DOHH2 (cell line): ENCODE measurements at regions not wholly inside any gene's neighbourhood (a gene's known extent, or its start where the extent isn't known, plus 50 kb on each side); places are given as distances from the start of the nearest gene placed in this dataset.

Source experiments
- H3F3A ChIP-seq: fragments of 200-600 bp; sonication (generic), shearing (Covaris generic); 2 replicates; pipeline ENCODE4 v1.6.0; 2016; ENCODE audit warnings: antibody characterized with exemption, mild to moderate bottlenecking; ENCODE audit not compliant: control insufficient read depth, insufficient read depth
- H3K27ac ChIP-seq: fragments of 200-600 bp; sonication (generic); 2 replicates; pipeline ENCODE4 v1.5.1; 2014; ENCODE audit warnings: low read depth, mild to moderate bottlenecking, low read length, moderate library complexity
- H3K27me3 ChIP-seq: fragments of 200-600 bp; sonication (generic); 2 replicates; pipeline ENCODE4 v1.6.1; 2014; ENCODE audit warnings: mild to moderate bottlenecking, low read length, mixed read lengths; ENCODE audit not compliant: control insufficient read depth
- H3K36me3 ChIP-seq: fragments of 200-600 bp; sonication (generic); 2 replicates; pipeline ENCODE4 v1.6.1; 2014; ENCODE audit warnings: mild to moderate bottlenecking, low read length, moderate library complexity, mixed read lengths; ENCODE audit not compliant: control insufficient read depth
- H3K4me1 ChIP-seq: fragments of 200-600 bp; sonication (generic); 2 replicates; pipeline ENCODE4 v1.6.1; 2014; ENCODE audit warnings: mild to moderate bottlenecking, low read length, mixed read lengths; ENCODE audit not compliant: control insufficient read depth
- H3K4me2 ChIP-seq: fragments of 200-600 bp; sonication (generic); 2 replicates; pipeline ENCODE4 v1.6.0; 2014; ENCODE audit warnings: mild to moderate bottlenecking, low read length, moderate library complexity
- H3K4me3 ChIP-seq: fragments of 200-600 bp; sonication (generic); 2 replicates; pipeline ENCODE4 v1.5.1; 2014; ENCODE audit warnings: mild to moderate bottlenecking, low read length, mixed read lengths
- H3K79me2 ChIP-seq: fragments of 200-600 bp; sonication (generic); 2 replicates; pipeline ENCODE4 v1.6.1; 2014; ENCODE audit warnings: mild to moderate bottlenecking, low read length, mixed read lengths; ENCODE audit not compliant: control insufficient read depth
- H3K9me2 ChIP-seq: fragments of 200-600 bp; sonication (generic); replicated peaks from 2 replicates; pipeline ENCODE4 v1.6.1; 2014; ENCODE audit warnings: mild to moderate bottlenecking, low read length, mixed read lengths; ENCODE audit not compliant: control insufficient read depth
- H3K9me3 ChIP-seq: fragments of 200-600 bp; sonication (generic); 2 replicates; pipeline ENCODE4 v1.6.1; 2014; ENCODE audit warnings: antibody characterized with exemption, low read length, mixed read lengths; ENCODE audit not compliant: control insufficient read depth, insufficient read depth
- H4K20me1 ChIP-seq: fragments of 200-600 bp; sonication (generic); 2 replicates; pipeline ENCODE4 v1.6.0; 2014; ENCODE audit warnings: low read depth, mild to moderate bottlenecking, antibody characterized with exemption, low read length, moderate library complexity; ENCODE audit not compliant: control insufficient read depth, insufficient read depth
- EZH2phosphoT487 ChIP-seq: fragments of 200-600 bp; sonication (generic); IDR thresholded peaks from 2 replicates; pipeline ENCODE4 v1.6.1; 2017; ENCODE audit warnings: borderline replicate concordance, mild to moderate bottlenecking, antibody characterized with exemption, low read length, moderate library complexity, mixed read lengths
- TF ChIP-seq, protein P1 (sequence below): fragments of 200-600 bp; sonication (generic); IDR thresholded peaks from one replicate; pipeline ENCODE4 v1.5.1; 2014; ENCODE audit warnings: antibody characterized with exemption, mild to moderate bottlenecking, low read depth, low read length; ENCODE audit not compliant: poor library complexity, severe bottlenecking

DNA sequence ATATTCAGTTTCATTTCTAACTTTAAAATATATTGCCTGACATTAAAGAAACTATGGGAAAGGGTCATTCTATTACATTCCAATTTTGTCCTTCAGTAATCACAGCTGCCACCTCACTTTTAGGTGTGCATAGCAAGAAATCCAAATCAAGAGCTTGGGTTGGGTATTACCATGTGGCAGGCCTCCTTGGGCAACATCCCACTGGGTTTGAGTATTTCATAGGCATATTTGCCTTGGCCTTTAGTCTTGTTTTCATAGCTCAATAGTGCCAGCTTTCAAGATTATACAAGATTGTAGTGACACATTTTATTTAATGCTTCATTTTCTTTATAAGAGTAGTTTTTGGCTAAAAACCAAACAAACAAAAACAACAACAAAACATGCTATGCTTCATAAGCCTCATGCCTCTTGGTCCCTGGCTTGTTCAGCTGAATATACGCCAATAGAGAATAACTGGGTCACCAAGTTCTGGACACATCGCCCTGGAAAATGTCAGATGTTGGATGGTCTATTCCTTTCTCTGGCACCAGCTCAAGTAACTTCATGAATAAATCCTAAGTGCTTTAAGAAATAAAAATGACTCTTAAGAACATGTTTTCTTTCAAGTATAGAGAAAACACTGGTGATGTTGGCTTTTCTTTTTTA is 167.4 kb upstream of the STARD13 start:
- Histone ChIP-seq H3K4me3 (no peak overlapping the region), H3K4me1 (no peaks in the 10 kb centered on the region), H3K79me2 (no peaks in the 10 kb centered on the region), H3K9me3 (no peaks in the 10 kb centered on the region), H3F3A (no peaks in the 10 kb centered on the region), H4K20me1 (no peaks in the 10 kb centered on the region), H3K4me2 (no peak overlapping the region), H3K9me2 (no peaks in the 10 kb centered on the region; the same call in 1 of the 2 replicates), H3K27me3 (no peaks in the 10 kb centered on the region), H3K27ac (no peak overlapping the region), H3K36me3 (no peaks in the 10 kb centered on the region)
- TF ChIP-seq, protein P1, sequence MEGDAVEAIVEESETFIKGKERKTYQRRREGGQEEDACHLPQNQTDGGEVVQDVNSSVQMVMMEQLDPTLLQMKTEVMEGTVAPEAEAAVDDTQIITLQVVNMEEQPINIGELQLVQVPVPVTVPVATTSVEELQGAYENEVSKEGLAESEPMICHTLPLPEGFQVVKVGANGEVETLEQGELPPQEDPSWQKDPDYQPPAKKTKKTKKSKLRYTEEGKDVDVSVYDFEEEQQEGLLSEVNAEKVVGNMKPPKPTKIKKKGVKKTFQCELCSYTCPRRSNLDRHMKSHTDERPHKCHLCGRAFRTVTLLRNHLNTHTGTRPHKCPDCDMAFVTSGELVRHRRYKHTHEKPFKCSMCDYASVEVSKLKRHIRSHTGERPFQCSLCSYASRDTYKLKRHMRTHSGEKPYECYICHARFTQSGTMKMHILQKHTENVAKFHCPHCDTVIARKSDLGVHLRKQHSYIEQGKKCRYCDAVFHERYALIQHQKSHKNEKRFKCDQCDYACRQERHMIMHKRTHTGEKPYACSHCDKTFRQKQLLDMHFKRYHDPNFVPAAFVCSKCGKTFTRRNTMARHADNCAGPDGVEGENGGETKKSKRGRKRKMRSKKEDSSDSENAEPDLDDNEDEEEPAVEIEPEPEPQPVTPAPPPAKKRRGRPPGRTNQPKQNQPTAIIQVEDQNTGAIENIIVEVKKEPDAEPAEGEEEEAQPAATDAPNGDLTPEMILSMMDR, result no peak

DNA sequence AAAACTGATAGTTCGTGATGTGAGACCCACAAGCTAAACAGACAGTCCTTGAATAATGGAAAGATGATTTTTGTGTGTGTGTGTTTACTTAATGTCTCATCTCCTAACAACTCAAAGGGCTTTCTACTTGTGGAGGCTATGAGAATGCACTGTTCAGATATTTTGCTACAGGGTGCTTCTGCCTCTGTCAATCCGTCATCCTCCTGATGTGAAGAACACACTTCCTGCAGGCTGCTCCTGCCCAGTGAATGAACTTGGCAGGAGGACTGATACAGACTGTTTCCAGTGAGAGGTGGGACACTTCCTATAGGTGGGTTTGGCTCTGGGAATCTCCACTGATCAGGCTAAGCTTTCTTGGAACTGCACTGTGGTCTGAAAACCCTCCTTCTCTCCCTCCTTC is 168.4 kb upstream of the STARD13 start:
- Histone ChIP-seq H3K4me3 (no peak overlapping the region), H3K79me2 (no peaks in the 10 kb centered on the region), H3K9me2 (no peaks in the 10 kb centered on the region; the same call in 1 of the 2 replicates), H3K27ac (no peak overlapping the region), H4K20me1 (no peaks in the 10 kb centered on the region), H3K4me2 (no peak overlapping the region), H3K36me3 (no peaks in the 10 kb centered on the region), H3K4me1 (no peaks in the 10 kb centered on the region), H3F3A (no peaks in the 10 kb centered on the region), H3K27me3 (no peaks in the 10 kb centered on the region), H3K9me3 (no peaks in the 10 kb centered on the region)
- TF ChIP-seq EZH2phosphoT487, result no peak
- TF ChIP-seq, protein P1, result no peak

DNA sequence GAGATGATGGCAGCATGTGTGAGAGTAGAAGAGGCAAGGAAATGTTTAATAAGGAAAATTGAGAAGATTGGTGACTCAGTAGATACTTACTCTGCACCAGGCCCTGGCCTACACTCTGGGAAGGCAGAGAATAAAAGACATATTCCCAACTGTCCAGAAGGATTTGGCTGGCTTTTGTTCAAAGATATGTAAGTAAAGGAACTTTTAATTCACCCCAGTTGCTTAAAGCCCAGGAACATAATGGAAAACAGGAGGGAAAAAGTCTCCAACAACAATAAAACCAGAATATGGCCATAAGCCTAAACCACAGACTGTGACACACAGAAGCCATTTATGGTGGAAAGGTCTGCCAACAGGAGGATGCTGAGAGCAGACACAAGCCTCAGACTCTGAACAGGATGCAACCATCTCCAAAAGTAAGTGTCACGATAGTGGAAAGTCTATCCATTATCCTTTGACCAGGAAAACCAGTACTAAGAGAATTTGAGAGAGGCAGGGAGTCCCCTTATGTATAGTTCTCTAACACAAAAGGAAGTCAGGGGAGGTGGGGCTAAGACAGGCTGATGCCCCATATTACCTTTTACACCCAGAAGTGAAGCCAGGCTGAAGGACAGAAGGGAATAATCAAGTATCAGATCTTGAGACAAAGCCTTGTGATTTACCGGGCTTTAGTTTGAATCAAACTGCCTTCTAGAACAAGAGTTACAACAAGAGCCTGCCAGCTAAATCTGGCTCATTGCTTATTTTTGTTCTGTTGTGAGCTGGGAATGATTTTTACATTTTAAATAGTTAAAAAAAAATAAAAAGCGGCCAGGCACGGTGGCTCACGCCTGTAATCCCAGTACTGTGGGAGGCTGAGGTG is 169.5 kb upstream of the STARD13 start:
- Histone ChIP-seq H3K36me3 (no peaks in the 10 kb centered on the region), H3K9me2 (no peaks in the 10 kb centered on the region; the same call in 1 of the 2 replicates), H4K20me1 (no peaks in the 10 kb centered on the region), H3K4me1 (no peaks in the 10 kb centered on the region), H3K27me3 (no peaks in the 10 kb centered on the region), H3K27ac (no peak overlapping the region), H3K9me3 (no peaks in the 10 kb centered on the region), H3K4me3 (no peak overlapping the region), H3K4me2 (no peak overlapping the region), H3F3A (no peaks in the 10 kb centered on the region), H3K79me2 (no peaks in the 10 kb centered on the region)
- TF ChIP-seq, protein P1, result no peak
- no peak for TF ChIP-seq EZH2phosphoT487
